GM10847 (cell line): ENCODE measurements at regions not wholly inside any gene's neighbourhood (a gene's known extent, or its start where the extent isn't known, plus 50 kb on each side); places are given as distances from the start of the nearest gene placed in this dataset.
A peak's percentile ranks its signal among the peaks of the same experiment; 100 is the strongest.

Experiments
- POLR2A ChIP-seq: IDR thresholded peaks from 2 replicates; pipeline ENCODE4 v1.6.1; 2011; ENCODE audit not compliant: insufficient read length; ENCODE audit errors: extremely low read depth

DNA sequence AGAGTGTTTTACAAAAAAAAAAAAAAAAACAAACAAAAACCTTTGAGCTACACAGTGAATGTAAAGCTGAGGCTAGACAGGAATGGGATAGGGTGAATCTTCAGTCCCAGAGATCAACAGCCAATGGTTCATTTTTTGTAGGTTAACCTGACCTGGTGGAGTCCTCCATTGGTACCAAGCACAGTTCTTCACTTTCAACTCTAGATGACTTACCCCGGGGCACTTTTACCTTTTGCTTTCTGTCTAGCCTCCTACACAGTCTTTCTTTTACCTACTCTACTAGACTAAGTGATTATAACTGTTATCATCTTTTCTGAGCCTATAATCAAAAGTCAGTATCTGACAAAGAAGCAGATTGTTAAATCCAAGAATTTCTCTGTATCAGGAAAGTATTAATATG, 50.9 kb downstream of the ANXA2R start:
- TF ChIP-seq POLR2A = no peak

- TF ChIP-seq POLR2A = no peak
Observed at GRCh38 chr5:42988568-42988967, 51.6 kb downstream of the ANXA2R start.

GRCh38 chr5:42985129-42986037, 54.7 kb downstream of the ANXA2R start:
- TF ChIP-seq POLR2A = no peak

DNA sequence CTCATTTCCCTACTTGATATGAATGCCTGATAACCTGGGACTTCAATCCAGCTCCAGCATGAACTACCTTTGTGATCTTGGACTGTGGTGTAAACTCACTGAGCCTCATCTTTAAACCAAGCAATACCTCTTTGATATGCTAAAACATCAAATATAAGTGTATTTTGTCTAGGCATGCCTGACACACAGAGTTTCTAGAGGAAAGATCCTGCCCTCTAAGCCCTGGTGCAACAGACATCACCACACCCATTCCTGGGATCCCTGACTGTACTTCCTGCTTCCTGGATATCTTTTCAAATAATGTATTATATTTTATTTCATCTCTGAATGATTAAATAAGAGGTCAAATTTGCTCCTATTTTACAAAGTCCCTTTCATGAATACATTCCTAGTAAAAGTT, 55.8 kb downstream of the ANXA2R start:
- no peak for TF ChIP-seq POLR2A

GRCh38 chr5:42982107-42982622, 58.0 kb downstream of the ANXA2R start:
- no peak for TF ChIP-seq POLR2A

DNA sequence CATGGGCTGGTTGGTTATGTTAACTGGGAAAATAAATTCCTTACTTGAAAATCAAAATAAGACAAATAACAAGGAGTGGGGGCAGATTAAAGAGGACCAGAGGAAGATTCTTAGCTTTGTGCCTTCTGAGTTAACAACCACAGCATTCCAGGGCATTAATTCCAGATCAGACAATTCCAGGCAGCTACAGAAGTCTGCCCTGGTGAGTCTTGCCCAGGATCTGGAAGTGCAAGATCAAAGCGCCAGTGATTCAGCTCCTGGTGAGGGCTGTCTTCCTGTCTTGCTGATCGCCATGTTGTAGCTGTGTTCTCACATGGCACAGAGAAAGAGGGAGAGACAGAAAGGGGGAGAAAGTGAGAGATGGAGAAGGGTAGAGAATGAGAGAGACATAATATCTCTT, 65.6 kb downstream of the ANXA2R start:
- no peak for TF ChIP-seq POLR2A

DNA sequence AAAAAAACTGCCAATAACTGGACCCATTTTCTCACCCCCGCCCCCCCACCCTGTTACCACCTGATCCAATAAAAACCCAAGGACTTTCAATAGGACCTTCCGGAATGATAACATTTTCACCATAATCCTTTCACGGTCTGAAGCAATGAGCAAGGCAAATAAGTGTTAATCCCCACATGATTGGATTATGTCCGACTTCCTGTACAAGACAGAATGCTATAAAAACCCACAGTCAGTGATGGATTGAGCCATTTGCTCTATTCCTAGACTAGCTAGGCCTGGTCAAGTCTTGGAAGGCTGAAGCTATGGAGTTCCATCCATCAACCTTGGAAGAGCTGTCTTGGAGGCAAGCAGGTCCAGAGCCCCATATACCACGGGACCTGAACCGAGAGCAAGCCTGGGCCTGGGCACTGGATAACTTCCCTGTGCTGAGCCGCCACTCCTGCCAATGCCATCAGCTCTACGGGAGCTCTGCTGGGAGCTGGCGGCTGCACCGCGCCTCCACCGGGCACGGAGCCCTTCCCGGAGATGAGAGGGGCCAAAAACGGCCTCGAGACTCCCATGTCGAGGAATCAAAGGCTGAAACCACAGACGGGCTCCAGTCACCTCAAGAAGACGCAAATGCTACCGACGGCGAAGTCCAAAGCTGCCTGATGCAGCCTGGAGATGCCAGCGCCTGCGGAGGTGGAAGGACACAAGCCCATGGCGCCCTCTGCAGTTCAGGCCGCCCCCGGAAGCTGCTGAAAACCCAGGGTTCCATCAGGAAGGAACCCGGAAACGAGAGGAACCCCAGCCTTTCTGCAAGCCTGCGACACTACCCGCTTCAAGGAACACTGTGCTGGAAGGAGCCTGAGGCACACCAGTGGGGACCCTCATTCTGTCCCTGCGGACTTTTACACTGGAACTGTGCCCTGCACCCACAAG, 69.2 kb downstream of the ANXA2R start:
- TF ChIP-seq POLR2A = no peak

- no peak for TF ChIP-seq POLR2A
Observed at GRCh38 chr5:42965934-42966333, 74.2 kb downstream of the ANXA2R start.

DNA sequence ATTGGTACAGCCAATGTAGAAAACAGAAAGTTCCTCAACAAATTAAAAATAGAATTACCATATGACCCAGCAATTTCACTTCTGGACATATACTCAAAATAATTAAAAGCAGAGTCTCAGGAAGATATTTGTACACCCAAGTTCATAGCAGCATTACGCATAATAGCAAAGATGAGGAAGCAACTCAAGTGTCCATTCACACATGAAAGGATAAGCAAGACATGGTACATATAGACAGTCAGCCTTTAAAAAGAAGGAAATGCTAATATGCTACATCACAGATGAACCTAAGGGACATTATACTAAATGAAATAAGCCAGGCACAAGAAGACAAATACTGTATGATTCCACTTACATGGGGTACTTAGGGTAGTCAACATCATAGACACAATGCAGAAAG, 76.7 kb downstream of the ANXA2R start:
- no peak for TF ChIP-seq POLR2A

- TF ChIP-seq POLR2A = no peak
Observed at GRCh38 chr5:42962124-42962523, 78.0 kb downstream of the ANXA2R start.

DNA sequence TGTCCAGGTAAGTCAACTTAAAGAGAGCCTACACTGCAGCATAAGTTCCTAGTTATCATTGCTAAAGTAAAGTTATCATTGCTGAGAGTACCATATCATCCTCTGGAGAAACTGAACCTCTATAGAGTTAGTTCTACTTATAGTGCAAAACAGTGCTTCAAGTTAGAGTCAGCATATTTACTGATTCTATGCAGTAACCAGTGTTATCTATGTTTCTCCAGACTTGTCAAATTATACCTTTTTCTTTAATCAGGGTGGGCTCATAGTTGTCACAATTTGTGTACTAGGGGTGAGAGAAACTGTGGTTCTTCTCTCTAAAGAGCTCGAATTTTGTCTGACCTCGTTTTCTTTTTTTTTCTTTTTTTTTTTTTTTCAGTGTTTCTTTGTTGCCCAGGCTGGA, 79.6 kb downstream of the ANXA2R start:
- TF ChIP-seq POLR2A = no peak

DNA sequence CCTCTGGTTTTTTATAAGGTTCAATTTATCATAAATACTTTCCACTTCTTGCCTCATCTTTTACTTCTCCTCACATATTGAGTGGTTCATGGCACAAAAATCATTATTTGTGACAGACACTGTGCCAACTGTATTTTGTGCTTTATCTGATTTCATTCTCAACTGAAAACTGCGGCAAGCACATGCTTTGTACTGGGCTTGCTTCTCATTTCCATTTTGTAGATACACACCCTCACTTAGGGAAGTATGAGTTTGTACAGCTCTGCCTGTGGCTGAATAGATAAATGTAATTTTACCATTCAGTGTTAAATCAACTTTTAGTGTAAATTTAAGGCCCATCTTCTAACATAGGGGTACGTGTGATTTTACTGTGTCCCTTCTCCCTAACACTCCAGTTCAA, 83.6 kb downstream of the ANXA2R start:
- TF ChIP-seq POLR2A = no peak

DNA sequence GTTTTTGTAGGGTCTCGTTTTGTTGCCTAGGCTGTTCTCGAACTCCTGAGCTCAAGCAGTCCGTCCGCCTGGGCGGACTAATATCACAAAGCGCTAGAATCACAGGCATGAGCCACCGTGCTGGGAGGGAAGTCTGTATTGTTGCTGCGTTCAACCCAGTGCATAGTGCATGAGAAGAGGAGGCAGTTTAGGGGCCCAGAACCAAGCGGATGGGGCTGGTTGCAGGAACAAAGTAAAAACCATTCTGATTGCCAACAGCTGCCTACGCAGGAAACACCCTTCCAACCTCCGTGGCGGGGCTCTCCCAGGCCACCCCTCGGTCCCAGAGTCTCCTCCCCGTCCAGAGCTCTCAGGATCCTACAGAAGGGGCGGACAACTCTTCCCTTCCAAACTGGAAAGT, 87.1 kb downstream of the ANXA2R start:
- TF ChIP-seq POLR2A = no peak

DNA sequence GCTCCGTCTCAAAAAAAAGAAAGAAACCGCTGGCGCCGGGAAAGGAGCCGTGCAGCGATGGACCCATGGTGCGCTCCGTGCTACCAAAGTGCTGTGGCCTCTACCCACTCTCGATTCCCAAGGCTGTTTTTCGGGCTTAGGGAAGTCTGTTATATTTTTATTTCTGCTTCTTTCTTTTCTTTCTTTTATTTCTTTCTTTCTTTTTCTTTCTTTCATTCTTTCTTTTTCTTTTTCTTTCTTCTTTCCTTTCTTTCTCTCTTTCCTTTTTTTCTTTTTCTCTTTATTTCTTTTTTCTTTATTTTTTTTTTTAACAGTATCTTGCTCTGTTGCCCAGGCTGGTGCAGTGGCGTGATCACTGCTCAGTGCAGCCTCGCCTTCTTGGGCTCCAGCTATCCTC, 87.5 kb downstream of the ANXA2R start:
- TF ChIP-seq POLR2A = no peak

GRCh38 chr5:42951293-42951840, 88.8 kb downstream of the ANXA2R start:
- TF ChIP-seq POLR2A = peak; percentile 18
